HepG2 (cell line): ENCODE measurements at regions not wholly inside any gene's neighbourhood (a gene's known extent, or its start where the extent isn't known, plus 50 kb on each side); places are given as distances from the start of the nearest gene placed in this dataset.

Source experiments
- CREB1 ChIP-seq, 2 experiments: fragments of 450-650 bp in 1 of 2; IDR thresholded peaks; 2 replicates each; pipeline ENCODE4 v1.6.1; 2016 to 2017; ENCODE audit warnings: control low read depth in 1 of 2, mild to moderate bottlenecking in 1 of 2, missing compliant biosample characterization in 1 of 2, missing genetic modification characterization in 1 of 2
- HOMEZ ChIP-seq: IDR thresholded peaks from 2 replicates; pipeline ENCODE4 v1.6.1; 2016; ENCODE audit warnings: low read depth
- JUN ChIP-seq: sonication (generic); formaldehyde crosslinking; IDR thresholded peaks from 2 replicates; pipeline ENCODE4 v1.4.0; 2020; ENCODE audit warnings: mild to moderate bottlenecking, missing genetic modification reagents
- KDM5B ChIP-seq: sonication (generic); formaldehyde crosslinking; IDR thresholded peaks from 2 replicates; pipeline ENCODE4 v1.4.0; 2020; ENCODE audit warnings: missing genetic modification reagents, mild to moderate bottlenecking, borderline replicate concordance
- MEF2D ChIP-seq: sonication (generic); formaldehyde crosslinking; IDR thresholded peaks from 2 replicates; pipeline ENCODE4 v1.5.1; 2020; ENCODE audit warnings: mild to moderate bottlenecking, missing genetic modification reagents
- PRMT3 ChIP-seq: sonication (generic); formaldehyde crosslinking; IDR thresholded peaks from 2 replicates; pipeline ENCODE4 v1.8.1; 2022; ENCODE audit warnings: low read depth, mild to moderate bottlenecking, moderate library complexity, missing genetic modification reagents, borderline replicate concordance
- RAD21 ChIP-seq: fragments of 450-650 bp; formaldehyde crosslinking; IDR thresholded peaks from 2 replicates; pipeline ENCODE4 v1.5.0; 2020; ENCODE audit warnings: mild to moderate bottlenecking
- RORA ChIP-seq: sonication (generic); formaldehyde crosslinking; IDR thresholded peaks from 2 replicates; pipeline ENCODE4 v1.5.0; 2020; ENCODE audit warnings: mild to moderate bottlenecking, missing genetic modification reagents, moderate library complexity
- SALL1 ChIP-seq: sonication (generic); formaldehyde crosslinking; IDR thresholded peaks from 2 replicates; pipeline ENCODE4 v1.8.0; 2022; ENCODE audit warnings: mild to moderate bottlenecking, missing genetic modification reagents
- SETDB1 ChIP-seq: sonication (generic); formaldehyde crosslinking; IDR thresholded peaks from 2 replicates; pipeline ENCODE4 v1.5.1; 2020; ENCODE audit warnings: missing genetic modification reagents, mild to moderate bottlenecking, borderline replicate concordance
- SMC3 ChIP-seq: IDR thresholded peaks from 2 replicates; pipeline ENCODE4 v1.6.1; 2011; ENCODE audit warnings: low read length, improper control_type of control experiment
- TEF ChIP-seq: sonication (generic); formaldehyde crosslinking; IDR thresholded peaks from 2 replicates; pipeline ENCODE4 v1.5.0; 2020; ENCODE audit warnings: missing genetic modification reagents
- TFDP2 ChIP-seq: sonication (generic); formaldehyde crosslinking; IDR thresholded peaks from 2 replicates; pipeline ENCODE4 v1.4.0; 2020; ENCODE audit warnings: missing genetic modification reagents
- ZNF232 ChIP-seq: sonication (generic); formaldehyde crosslinking; IDR thresholded peaks from 2 replicates; pipeline ENCODE4 v1.4.0; 2020; ENCODE audit warnings: missing genetic modification reagents, borderline replicate concordance
- ZNF331 ChIP-seq: sonication (generic); formaldehyde crosslinking; IDR thresholded peaks from 2 replicates; pipeline ENCODE4 v1.4.0; 2020; ENCODE audit warnings: missing genetic modification reagents
- ZNF652 ChIP-seq: IDR thresholded peaks from 2 replicates; pipeline ENCODE4 v1.6.1; 2016; ENCODE audit warnings: low read depth, borderline replicate concordance
- ZNF780A ChIP-seq: sonication (generic); formaldehyde crosslinking; IDR thresholded peaks from 2 replicates; pipeline ENCODE4 v1.8.0; 2022; ENCODE audit warnings: mild to moderate bottlenecking, missing genetic modification reagents, moderate library complexity
- TF ChIP-seq, protein P1 (sequence below): sonication (generic); formaldehyde crosslinking; IDR thresholded peaks from 2 replicates; pipeline ENCODE4 v1.5.0; 2020; ENCODE audit warnings: mild to moderate bottlenecking, missing genetic modification reagents, borderline replicate concordance
- TF ChIP-seq, protein P2 (sequence below): sonication (generic); formaldehyde crosslinking; IDR thresholded peaks from 2 replicates; pipeline ENCODE4 v1.4.0; 2020; ENCODE audit warnings: mild to moderate bottlenecking, missing genetic modification reagents, borderline replicate concordance

DNA sequence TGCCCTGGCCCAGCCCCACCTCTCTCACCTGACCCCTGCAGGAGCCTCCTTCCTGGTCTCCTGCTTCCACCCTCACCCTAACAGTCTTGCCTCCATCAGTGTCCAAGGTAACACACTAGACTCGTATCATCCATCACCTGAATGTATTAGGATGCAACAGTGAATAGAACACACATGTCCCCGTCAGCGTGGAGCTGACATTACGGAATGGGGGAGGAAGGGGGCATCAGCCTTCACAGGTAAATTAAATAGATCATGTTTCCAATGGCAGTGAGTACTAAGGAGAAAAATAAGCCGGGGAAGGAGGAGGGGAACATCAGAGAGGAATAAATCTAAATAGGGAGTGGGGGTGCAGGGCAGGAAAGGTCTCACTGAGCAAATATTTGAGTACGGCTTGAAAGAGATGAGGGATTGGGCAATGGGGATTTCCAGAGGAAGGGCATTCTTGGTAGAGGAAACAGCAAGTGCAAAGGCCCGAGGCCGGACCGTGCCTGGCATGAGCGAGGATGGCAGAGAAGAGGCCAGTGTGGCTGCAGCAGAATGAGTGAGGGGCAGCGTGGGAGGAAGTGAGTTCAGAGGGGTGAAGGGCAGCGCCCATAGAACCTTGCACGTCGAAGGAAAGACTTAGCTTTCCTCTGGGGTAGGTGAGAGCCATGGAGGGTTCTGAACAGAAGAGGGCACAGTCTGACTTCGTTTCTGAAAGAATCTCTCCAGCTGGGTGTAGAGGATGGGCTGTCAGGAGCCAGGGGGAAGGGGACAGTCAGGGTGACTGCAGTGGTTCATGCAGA is 110.1 kb upstream of the PTPN1 start (continued):
- TF ChIP-seq ZNF331: peak; percentile 85; the same call in 1 of the 2 replicates
- peak; percentile 94; the same call in 1 of the 2 replicates for TF ChIP-seq ZNF780A (CRISPR knock-in tag)
- peak; percentile 69; the same call in 1 of the 2 replicates for TF ChIP-seq ZNF652 (CRISPR knock-in tag)
- peak; percentile 88 for TF ChIP-seq JUN
- TF ChIP-seq ZNF232 (CRISPR knock-in tag): no peak; the same call in 1 of the 2 replicates
- TF ChIP-seq TFDP2 (CRISPR knock-in tag): 0 out of 2 replicates have a peak, but pooled peaks have one; percentile 17
- TF ChIP-seq CREB1 (IDR thresholded peaks at IDR 0.05): peak; percentile 7; the same call in 1 of the 2 replicates
- peak; percentile 74 for TF ChIP-seq CREB1 (CRISPR knock-in tag; IDR thresholded peaks at IDR 0.05)
- TF ChIP-seq, protein P1, sequence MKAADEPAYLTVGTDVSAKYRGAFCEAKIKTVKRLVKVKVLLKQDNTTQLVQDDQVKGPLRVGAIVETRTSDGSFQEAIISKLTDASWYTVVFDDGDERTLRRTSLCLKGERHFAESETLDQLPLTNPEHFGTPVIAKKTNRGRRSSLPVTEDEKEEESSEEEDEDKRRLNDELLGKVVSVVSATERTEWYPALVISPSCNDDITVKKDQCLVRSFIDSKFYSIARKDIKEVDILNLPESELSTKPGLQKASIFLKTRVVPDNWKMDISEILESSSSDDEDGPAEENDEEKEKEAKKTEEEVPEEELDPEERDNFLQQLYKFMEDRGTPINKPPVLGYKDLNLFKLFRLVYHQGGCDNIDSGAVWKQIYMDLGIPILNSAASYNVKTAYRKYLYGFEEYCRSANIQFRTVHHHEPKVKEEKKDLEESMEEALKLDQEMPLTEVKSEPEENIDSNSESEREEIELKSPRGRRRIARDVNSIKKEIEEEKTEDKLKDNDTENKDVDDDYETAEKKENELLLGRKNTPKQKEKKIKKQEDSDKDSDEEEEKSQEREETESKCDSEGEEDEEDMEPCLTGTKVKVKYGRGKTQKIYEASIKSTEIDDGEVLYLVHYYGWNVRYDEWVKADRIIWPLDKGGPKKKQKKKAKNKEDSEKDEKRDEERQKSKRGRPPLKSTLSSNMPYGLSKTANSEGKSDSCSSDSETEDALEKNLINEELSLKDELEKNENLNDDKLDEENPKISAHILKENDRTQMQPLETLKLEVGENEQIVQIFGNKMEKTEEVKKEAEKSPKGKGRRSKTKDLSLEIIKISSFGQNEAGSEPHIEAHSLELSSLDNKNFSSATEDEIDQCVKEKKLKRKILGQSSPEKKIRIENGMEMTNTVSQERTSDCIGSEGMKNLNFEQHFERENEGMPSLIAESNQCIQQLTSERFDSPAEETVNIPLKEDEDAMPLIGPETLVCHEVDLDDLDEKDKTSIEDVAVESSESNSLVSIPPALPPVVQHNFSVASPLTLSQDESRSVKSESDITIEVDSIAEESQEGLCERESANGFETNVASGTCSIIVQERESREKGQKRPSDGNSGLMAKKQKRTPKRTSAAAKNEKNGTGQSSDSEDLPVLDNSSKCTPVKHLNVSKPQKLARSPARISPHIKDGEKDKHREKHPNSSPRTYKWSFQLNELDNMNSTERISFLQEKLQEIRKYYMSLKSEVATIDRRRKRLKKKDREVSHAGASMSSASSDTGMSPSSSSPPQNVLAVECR: no peak; the same call in 1 of the 2 replicates
- TF ChIP-seq HOMEZ (CRISPR knock-in tag): peak; percentile 87; the same call in 1 of the 2 replicates
- peak; percentile 72 for TF ChIP-seq RAD21 (CRISPR knock-in tag)
- TF ChIP-seq SETDB1: no peak
- TF ChIP-seq, protein P2, sequence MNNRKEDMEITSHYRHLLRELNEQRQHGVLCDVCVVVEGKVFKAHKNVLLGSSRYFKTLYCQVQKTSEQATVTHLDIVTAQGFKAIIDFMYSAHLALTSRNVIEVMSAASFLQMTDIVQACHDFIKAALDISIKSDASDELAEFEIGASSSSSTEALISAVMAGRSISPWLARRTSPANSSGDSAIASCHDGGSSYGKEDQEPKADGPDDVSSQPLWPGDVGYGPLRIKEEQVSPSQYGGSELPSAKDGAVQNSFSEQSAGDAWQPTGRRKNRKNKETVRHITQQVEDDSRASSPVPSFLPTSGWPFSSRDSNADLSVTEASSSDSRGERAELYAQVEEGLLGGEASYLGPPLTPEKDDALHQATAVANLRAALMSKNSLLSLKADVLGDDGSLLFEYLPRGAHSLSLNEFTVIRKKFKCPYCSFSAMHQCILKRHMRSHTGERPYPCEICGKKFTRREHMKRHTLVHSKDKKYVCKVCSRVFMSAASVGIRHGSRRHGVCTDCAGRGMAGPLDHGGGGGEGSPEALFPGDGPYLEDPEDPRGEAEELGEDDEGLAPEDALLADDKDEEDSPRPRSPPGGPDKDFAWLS (CRISPR knock-in tag): no peak
- peak; percentile 85 for TF ChIP-seq KDM5B (CRISPR knock-in tag)
- 0 out of 2 replicates have a peak, but pooled peaks have one; percentile 81 for TF ChIP-seq PRMT3 (CRISPR knock-in tag)
- peak; percentile 55 for TF ChIP-seq SMC3
- TF ChIP-seq TEF (CRISPR knock-in tag): no peak
- TF ChIP-seq SALL1 (CRISPR knock-in tag): peak; percentile 97
- no peak for TF ChIP-seq RORA (CRISPR knock-in tag)
- TF ChIP-seq MEF2D (CRISPR knock-in tag): peak; percentile 98
